Activated CD8-positive, alpha-beta memory T cell treated with anti-CD3 and anti-CD28 coated beads, Interleukin-2, amount 10 ng/mL, durations not matched to agents 7 days and 5 days (primary cell): ENCODE measurements at regions not wholly inside any gene's neighbourhood (a gene's known extent, or its start where the extent isn't known, plus 50 kb on each side); places are given as distances from the start of the nearest gene placed in this dataset.

Experiments used
- ATAC-seq: fragments of 150-1000 bp; cut with Tn5 transposase; one replicate; pipeline ENCODE4 v1.10.0; 2021; ENCODE audit warnings: moderate library complexity
- CTCF ChIA-PET: fragments of 350-600 bp; sonication (Branson Sonifier 250); formaldehyde crosslinking; loops from one replicate; lab custom pipeline; 2021; ENCODE audit warnings: antibody characterized with exemption; lab: Charles Lee
- DNase-seq: peaks from one replicate; pipeline ENCODE4 v3.0.0-alpha.2; 2020
- H3K27ac Mint-ChIP-seq: one replicate; pipeline ENCODE4 v1.8.0; 2021; ENCODE audit warnings: mild to moderate bottlenecking, mixed read lengths
- H3K27me3 Mint-ChIP-seq: one replicate; pipeline ENCODE4 v1.8.0; 2021; ENCODE audit warnings: mixed read lengths
- H3K36me3 Mint-ChIP-seq: one replicate; pipeline ENCODE4 v1.8.0; 2021; ENCODE audit warnings: mild to moderate bottlenecking, mixed read lengths
- H3K4me1 Mint-ChIP-seq: one replicate; pipeline ENCODE4 v1.8.0; 2021; ENCODE audit warnings: mixed read lengths
- H3K4me3 Mint-ChIP-seq: one replicate; pipeline ENCODE4 v1.8.0; 2021; ENCODE audit warnings: mild to moderate bottlenecking, moderate library complexity, mixed read lengths
- H3K9me3 Mint-ChIP-seq: one replicate; pipeline ENCODE4 v1.8.0; 2022; ENCODE audit warnings: low read depth, mixed read lengths

DNA sequence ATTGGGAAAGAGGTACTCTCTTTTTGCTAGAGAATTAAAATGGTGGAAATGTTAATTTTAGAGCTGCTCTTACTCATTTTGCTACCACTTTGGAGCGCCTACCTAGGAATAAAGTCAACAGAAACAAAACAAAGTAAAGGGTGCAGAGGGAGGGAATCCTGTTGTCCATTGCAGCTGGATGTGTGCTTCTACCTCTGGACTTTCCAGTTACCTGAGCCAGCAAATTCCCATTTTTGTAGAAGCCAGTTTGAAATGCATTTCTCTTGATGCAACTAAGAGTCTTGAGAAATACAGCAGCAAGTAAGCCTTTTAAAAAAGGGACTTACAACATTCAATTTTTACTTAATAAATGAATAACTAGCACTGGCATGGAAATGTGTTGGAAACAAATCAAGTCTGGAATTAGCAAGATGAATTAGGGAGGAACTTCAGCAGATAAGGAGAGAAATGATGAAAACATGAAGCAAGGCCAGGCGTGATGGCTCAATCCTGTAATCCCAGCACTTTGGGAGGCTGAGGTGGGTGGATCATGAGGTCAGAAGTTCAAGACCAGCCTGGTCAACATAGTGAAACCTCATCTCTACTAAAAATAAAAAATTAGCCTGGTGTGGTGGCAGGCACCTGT lies 113.5 kb upstream of the CTTNBP2 start:
- no peaks in the 10 kb centered on the region for H3K4me1 Mint-ChIP-seq
- no peak overlapping the region for H3K4me3 Mint-ChIP-seq
- no peak overlapping the region for H3K27ac Mint-ChIP-seq
- CTCF ChIA-PET: no interaction called here
- H3K9me3 Mint-ChIP-seq: no peaks in the 10 kb centered on the region
- no peaks in the 10 kb centered on the region for H3K27me3 Mint-ChIP-seq
- DNase-seq: no peak
- H3K36me3 Mint-ChIP-seq: no peaks in the 10 kb centered on the region
- ATAC-seq: no peak

DNA sequence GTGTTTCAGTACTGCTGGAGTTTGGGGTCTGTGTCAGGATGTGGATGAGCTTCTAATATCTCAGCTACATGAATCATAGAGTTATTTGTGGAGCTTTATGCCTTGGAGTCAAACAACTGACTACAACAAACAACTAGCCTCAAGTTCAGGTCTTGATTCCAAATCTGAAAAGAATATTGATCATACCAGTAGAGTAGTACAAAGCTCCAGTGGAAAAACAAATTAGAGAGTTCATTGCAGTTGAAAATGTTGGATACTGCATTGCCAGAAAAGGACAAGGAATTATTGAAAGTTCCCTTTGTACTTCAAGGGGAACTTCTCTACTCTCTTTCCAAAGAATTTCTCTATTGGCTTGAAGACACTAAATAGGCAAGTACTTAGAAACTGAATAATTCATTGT lies 117.6 kb upstream of the CTTNBP2 start:
- DNase-seq (no peak), ATAC-seq (no peak)
- Mint-ChIP-seq H3K36me3 (no peaks in the 10 kb centered on the region), H3K27ac (no peak overlapping the region), H3K27me3 (no peaks in the 10 kb centered on the region), H3K4me3 (no peak overlapping the region), H3K4me1 (no peaks in the 10 kb centered on the region), H3K9me3 (no peaks in the 10 kb centered on the region)
- CTCF ChIA-PET: no interaction called here

DNA sequence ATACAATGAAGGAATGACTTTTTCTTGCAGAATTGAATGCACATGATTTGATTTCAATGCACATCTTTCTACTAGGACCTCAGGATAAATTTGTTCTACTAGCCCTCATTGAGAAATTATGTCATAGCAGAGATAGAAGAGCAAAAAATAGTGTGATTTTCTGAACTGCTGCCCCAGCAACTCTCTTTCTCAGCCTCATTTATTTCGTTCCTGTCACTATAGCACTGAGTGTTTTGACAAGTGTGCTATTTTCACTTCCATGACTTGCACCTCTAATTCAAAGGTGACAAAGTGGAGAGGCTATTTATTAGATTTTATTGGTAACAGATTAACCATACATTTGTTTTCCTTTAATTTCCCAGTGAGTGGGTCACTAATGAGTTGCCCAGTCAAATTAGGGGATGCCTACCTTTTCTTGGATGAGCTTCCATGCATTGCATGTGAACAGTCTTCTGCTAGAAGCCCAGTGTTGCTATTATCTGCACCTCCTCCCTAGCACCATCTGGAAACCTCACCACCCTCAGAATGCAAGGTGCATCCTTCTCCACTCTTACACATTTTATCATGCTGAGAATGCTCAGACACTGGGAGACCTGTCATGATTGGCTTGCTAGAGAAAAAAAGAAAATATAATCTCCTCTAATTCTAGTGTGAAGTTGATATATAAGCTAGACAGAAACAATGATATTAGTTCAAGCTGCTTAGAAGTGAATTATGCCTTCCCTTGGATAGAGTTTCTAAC lies 119.6 kb upstream of the CTTNBP2 start:
- DNase-seq (no peak), ATAC-seq (no peak)
- H3K4me1 Mint-ChIP-seq: no peaks in the 10 kb centered on the region
- H3K27ac Mint-ChIP-seq: no peak overlapping the region
- no peaks in the 10 kb centered on the region for H3K9me3 Mint-ChIP-seq
- H3K4me3 Mint-ChIP-seq: no peak overlapping the region
- CTCF ChIA-PET: no interaction called here
- no peaks in the 10 kb centered on the region for H3K36me3 Mint-ChIP-seq
- H3K27me3 Mint-ChIP-seq: no peaks in the 10 kb centered on the region

DNA sequence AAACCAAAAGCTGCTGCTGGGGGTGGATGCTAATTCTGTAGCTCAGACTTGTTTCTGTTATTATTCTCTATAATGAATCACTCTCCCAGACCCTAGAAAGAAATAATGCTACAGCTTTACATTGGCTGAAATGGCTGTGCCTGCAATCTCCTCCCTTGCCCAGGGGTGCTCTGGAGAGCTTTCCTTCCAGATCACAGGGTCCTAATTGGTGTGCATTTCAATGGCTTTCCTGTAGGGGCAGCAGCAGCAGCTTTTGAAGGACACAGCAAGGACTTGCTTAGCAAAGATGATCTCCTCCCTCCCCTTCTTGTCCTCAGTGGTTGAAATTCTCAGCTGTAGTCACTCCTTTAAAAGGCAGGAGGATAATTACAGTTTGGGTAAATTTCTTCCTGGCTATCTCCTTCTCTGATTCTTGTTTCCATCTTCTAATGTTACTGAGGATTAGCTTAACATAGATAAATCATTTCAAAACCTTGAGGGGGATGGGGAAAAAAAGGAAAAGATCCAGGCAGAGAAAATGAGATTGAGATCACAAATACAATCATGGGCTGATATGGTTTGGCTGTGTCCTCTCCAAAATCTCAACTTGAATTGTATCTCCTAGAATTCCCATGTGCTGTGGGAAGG lies 120.2 kb upstream of the CTTNBP2 start:
- ATAC-seq (no peak), DNase-seq (no peak)
- Mint-ChIP-seq H3K27ac (no peak overlapping the region), H3K4me3 (no peak overlapping the region), H3K9me3 (no peaks in the 10 kb centered on the region), H3K36me3 (no peaks in the 10 kb centered on the region), H3K27me3 (no peaks in the 10 kb centered on the region), H3K4me1 (no peaks in the 10 kb centered on the region)
- CTCF ChIA-PET: no interaction called here

DNA sequence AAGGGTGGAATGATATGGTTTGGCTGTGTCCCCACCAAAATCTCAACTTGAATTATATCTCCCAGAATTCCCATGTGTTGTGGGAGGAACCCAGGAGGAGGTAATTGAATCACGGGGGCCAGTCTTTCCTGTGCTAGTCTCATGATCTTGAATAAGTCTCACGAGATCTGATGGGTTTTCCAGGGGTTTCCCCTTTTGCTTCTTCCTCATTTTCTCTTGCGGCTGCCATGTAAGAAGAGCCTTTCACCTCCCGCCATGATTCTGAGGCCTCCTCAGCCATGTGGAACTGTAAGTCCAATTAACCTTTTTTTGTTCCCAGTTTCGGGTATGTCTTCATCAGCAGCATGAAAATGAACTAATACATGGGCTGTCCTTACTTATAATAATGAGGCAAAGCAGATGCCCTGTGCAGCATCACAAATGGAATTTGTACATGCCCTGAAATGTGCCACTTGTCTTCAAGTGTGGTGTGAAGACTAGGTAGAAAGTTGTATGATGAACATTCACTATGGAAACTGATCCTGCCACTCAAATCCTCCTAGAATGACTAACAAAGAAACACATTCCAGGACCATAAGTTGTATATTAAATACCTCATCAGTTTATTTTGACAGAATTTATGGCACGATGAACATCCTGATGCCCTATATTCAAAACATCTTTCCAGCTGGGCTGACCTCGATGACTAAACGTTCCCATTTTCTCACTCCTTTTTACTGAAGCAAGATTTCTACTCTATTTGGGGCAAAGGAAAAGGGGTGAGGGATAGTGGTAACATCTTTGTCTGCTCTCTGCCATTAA lies 122.8 kb upstream of the CTTNBP2 start:
- H3K27me3 Mint-ChIP-seq: no peaks in the 10 kb centered on the region
- H3K4me3 Mint-ChIP-seq: no peak overlapping the region
- CTCF ChIA-PET: no interaction called here
- H3K36me3 Mint-ChIP-seq: no peaks in the 10 kb centered on the region
- no peaks in the 10 kb centered on the region for H3K4me1 Mint-ChIP-seq
- no peak for DNase-seq
- ATAC-seq: no peak
- H3K9me3 Mint-ChIP-seq: no peaks in the 10 kb centered on the region
- H3K27ac Mint-ChIP-seq: no peak overlapping the region

DNA sequence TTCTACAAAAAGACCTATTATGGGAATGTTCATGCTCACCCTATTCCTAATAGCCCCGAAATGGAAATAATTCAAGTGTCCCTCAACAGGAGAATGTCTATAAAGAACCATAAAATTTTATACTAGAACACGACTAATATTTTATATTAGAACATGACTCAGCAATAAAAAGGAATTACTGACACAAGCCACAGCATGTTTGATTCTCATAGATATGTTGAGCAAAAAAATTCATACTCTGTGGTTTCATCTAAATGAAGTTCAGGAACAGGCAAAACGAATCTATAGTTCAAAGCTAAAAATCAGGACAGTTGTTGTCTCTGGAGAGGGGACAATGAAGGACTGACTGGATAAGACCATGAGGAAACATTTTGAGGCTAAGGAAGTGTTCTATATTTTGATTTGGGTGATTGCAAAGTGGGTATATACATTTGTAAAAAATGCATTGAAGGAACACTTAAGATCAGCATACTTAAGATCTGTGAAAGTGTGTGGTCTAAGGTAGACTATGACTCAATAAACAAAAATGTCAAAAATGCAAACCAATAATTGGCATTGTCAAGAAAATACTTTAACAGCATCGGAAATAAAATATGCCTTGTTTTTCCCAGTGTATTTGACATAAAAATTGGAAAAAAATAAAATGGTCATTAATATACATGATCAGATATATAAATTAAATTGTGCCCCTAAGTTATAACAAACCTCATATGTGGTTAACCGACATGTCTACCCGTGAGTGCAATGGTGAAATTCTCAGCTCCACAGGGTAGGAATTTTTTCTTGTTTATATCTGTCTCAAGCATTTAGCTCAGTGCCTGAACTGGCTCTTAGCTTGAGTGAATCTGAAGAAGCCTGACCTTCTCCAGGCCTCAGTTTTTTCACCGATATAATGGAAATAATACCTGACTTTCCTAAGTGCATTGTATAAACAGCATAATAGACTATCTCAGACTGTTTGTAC lies 124.9 kb upstream of the CTTNBP2 start:
- no peak for DNase-seq
- H3K9me3 Mint-ChIP-seq: no peaks in the 10 kb centered on the region
- no peaks in the 10 kb centered on the region for H3K36me3 Mint-ChIP-seq
- ATAC-seq: no peak
- no peak overlapping the region for H3K4me3 Mint-ChIP-seq
- H3K27ac Mint-ChIP-seq: no peak overlapping the region
- no peaks in the 10 kb centered on the region for H3K4me1 Mint-ChIP-seq
- CTCF ChIA-PET: no interaction called here
- H3K27me3 Mint-ChIP-seq: no peaks in the 10 kb centered on the region

DNA sequence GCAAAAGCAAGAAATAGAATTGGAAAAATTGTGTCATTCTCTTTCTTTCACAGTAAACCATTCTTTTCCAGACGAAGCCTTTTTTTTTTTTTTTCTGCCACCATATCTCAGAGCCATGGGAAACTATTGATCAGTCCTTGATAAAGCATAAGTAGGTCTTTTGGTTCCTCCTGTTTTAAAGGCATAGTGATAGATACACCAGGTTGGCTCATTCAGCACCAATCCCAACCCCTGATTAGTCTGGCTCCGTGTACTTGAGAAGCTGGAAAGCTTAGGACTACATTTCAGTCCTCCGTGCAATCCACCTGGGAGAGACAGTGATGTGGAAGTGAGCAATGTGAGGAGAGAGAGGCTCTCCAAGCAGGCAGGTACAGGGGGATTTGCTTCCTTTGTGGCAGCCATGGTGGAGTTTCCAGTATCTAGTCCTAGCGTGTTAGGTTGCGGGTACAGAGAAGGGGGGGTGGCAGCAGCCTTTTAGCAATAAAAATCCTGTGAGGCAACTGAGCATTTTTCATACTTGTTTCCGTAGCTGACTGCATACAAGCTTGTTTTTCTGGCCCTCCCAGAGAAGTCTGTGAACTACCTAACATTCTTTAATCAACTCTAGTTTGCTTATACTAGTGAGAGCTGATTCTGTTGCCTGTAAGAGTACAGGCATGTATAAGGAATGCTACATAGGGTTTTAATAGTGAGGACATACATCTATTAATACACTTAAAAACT lies 127.4 kb upstream of the CTTNBP2 start:
- no peaks in the 10 kb centered on the region for H3K4me1 Mint-ChIP-seq

DNA sequence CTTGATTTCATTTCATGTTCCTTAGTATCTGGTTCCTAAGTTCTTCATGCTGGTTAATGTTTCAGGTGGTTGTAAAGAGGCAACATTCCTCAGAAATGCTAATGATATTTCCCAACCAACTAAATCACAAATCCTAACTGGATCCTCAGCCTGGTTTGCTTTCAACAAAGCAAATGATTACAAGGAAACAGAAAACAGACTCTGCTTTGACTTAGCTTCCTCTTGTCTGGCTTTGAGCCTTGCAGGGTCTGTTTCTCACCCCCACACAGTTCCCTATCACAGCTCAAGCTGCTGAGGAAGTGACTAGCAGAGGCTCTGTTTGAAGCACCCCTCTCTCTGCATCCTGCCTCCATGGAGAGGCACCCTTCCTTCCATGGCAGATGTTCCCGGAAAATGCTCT lies 130.2 kb upstream of the CTTNBP2 start:
- no peaks in the 10 kb centered on the region for H3K9me3 Mint-ChIP-seq
- H3K36me3 Mint-ChIP-seq: no peaks in the 10 kb centered on the region
- no peak overlapping the region for H3K4me3 Mint-ChIP-seq
- CTCF ChIA-PET: interaction anchor here (0.5 kb wide), 1 partner anchor 201 kb away, joined by 3 read pairs; no protein-coding TSS in a partner anchor
- no peak overlapping the region for H3K27ac Mint-ChIP-seq
- DNase-seq (no peak), ATAC-seq (no peak)
- no peaks in the 10 kb centered on the region for H3K4me1 Mint-ChIP-seq
- H3K27me3 Mint-ChIP-seq: no peaks in the 10 kb centered on the region

More for the DNA sequence above, 127.4 kb upstream of the CTTNBP2 start:
- no peaks in the 10 kb centered on the region for H3K36me3 Mint-ChIP-seq
- H3K27me3 Mint-ChIP-seq: no peaks in the 10 kb centered on the region
- CTCF ChIA-PET: no interaction called here
- no peaks in the 10 kb centered on the region for H3K9me3 Mint-ChIP-seq
- H3K27ac Mint-ChIP-seq: no peak overlapping the region
- DNase-seq (no peak), ATAC-seq (no peak)
- no peak overlapping the region for H3K4me3 Mint-ChIP-seq

DNA sequence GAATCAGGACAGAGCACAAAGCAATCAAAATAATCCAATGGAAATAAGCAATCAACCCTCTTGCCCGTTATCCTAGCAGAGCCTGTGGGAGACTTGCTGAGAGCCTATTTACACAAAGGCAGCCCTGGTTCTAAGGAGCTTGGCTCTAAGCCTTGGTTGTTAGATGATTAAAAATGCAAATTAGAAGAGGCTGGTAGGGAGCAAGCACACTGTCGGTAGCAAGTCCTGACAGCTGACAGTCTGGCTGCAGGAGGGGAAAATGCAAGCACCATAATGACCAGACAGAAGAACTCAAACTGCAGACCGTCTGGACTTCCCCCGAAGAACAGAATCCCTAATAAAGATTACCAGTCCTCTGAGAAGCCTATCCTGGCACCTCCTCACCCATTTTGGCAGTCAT lies 131.8 kb upstream of the CTTNBP2 start:
- ATAC-seq (no peak), DNase-seq (no peak)
- Mint-ChIP-seq H3K36me3 (no peaks in the 10 kb centered on the region), H3K9me3 (no peaks in the 10 kb centered on the region), H3K4me3 (no peak overlapping the region), H3K27ac (no peak overlapping the region), H3K27me3 (no peaks in the 10 kb centered on the region), H3K4me1 (no peaks in the 10 kb centered on the region)
- CTCF ChIA-PET: no interaction called here

DNA sequence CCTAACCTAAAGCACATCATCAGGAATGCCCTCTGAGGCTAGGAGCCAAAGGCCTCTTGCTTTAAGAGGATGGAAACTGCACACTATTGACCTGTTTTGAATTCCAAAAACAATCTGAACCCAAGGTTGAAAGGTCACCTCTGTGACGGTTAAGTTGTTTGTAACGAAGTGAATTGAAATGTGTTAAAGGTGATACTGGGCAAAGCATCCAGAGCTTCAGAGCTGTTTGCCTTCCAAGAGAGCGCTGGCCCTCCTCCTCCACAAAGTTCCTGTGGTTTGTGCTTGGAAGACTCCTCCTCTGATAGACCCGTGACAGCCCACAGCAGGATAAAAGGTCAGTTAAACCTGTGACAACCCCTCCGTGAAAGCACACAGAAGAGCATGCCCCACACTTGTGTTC lies 133.7 kb upstream of the CTTNBP2 start:
- CTCF ChIA-PET: no interaction called here
- Mint-ChIP-seq H3K4me3 (no peak overlapping the region), H3K4me1 (no peaks in the 10 kb centered on the region), H3K9me3 (no peaks in the 10 kb centered on the region), H3K27ac (no peak overlapping the region), H3K27me3 (no peaks in the 10 kb centered on the region), H3K36me3 (no peaks in the 10 kb centered on the region)
- ATAC-seq: no peak
- no peak for DNase-seq

DNA sequence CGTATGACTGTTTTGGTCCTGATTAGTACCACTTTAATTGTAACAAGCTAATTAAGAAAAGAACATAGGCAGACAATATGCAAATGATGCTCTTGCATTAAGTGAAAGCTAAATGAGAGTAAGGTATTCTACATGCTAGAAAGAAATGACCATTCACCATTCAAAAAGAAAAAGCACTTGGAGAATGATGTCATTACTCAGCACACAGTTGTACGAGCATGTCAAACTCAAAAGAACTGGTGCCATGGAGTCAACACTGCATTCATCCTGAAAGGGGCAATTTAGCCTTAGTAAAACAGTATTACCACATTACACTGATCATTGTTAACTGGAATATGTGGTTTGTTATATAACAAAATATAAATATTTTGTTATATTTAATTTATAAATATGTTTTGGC lies 136.2 kb upstream of the CTTNBP2 start:
- no peak overlapping the region for H3K27ac Mint-ChIP-seq
- CTCF ChIA-PET: no interaction called here
- no peaks in the 10 kb centered on the region for H3K27me3 Mint-ChIP-seq
- no peaks in the 10 kb centered on the region for H3K36me3 Mint-ChIP-seq
- H3K9me3 Mint-ChIP-seq: no peaks in the 10 kb centered on the region
- no peaks in the 10 kb centered on the region for H3K4me1 Mint-ChIP-seq
- ATAC-seq (no peak), DNase-seq (no peak)
- H3K4me3 Mint-ChIP-seq: no peak overlapping the region

DNA sequence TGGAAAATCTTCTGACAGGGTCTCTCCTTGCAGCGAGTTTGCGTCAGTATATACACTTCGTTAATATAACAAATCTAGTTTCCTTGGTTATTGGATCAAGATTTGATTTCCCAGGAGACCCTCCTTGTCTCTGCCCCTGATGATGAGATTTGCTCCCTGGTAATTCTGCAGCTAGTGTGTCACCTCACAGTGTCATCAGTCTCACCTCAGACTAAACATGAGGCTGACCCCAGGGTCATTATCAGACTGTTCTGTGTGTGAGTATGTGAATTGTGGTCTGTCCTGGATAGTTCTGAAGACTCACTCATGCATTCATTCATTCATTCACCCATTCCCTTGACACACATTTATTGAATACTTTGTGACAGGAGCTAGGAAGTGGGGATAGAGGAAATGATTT lies 138.4 kb upstream of the CTTNBP2 start:
- Mint-ChIP-seq H3K27ac (no peak overlapping the region), H3K9me3 (no peaks in the 10 kb centered on the region), H3K4me3 (no peak overlapping the region), H3K27me3 (no peaks in the 10 kb centered on the region), H3K4me1 (no peaks in the 10 kb centered on the region), H3K36me3 (no peaks in the 10 kb centered on the region)
- ATAC-seq: no peak
- DNase-seq: no peak
- CTCF ChIA-PET: no interaction called here
